T-helper 17 cell (primary cell): ENCODE measurements at regions not wholly inside any gene's neighbourhood (a gene's known extent, or its start where the extent isn't known, plus 50 kb on each side); places are given as distances from the start of the nearest gene placed in this dataset.

Experiments used
- ATAC-seq: fragments of 150-1000 bp; cut with Tn5 transposase; 2 replicates; pipeline ENCODE4 v1.10.0; 2021; ENCODE audit warnings: mild to moderate bottlenecking, moderate library complexity
- DNase-seq, 3 donors: peaks; one replicate each; pipeline versions ENCODE4 v3.0.0 to v3.0.0-alpha.2; 2020 to 2021
- H3K9me3 ChIP-seq: one replicate; pipeline ENCODE4 v1.7.0; 2013; ENCODE audit warnings: low read length, mild to moderate bottlenecking; ENCODE audit not compliant: control insufficient read depth, poor library complexity, severe bottlenecking
- H3K27ac Mint-ChIP-seq: one replicate; pipeline ENCODE4 v1.8.0; 2022; ENCODE audit warnings: mild to moderate bottlenecking, moderate library complexity, mixed read lengths
- H3K27me3 Mint-ChIP-seq: one replicate; pipeline ENCODE4 v1.8.0; 2022; ENCODE audit warnings: mixed read lengths
- H3K36me3 Mint-ChIP-seq: one replicate; pipeline ENCODE4 v1.8.0; 2022; ENCODE audit warnings: low read depth, mixed read lengths
- H3K4me1 Mint-ChIP-seq: one replicate; pipeline ENCODE4 v1.8.0; 2022; ENCODE audit warnings: mild to moderate bottlenecking, mixed read lengths
- H3K4me3 Mint-ChIP-seq: one replicate; pipeline ENCODE4 v1.8.0; 2022; ENCODE audit warnings: mild to moderate bottlenecking, moderate library complexity, mixed read lengths

GRCh38 chr13:70336866-70337265 lies 228.6 kb upstream of the KLHL1 start:
- H3K9me3 ChIP-seq: no peaks in the 10 kb centered on the region
- H3K4me3 Mint-ChIP-seq: no peak overlapping the region
- no peak overlapping the region for H3K27ac Mint-ChIP-seq
- no peaks in the 10 kb centered on the region for H3K36me3 Mint-ChIP-seq
- no peaks in the 10 kb centered on the region for H3K4me1 Mint-ChIP-seq
- no peaks in the 10 kb centered on the region for H3K27me3 Mint-ChIP-seq
- no peak for DNase-seq
- no peak for ATAC-seq

- H3K4me1 Mint-ChIP-seq: no peaks in the 10 kb centered on the region
- no peaks in the 10 kb centered on the region for H3K36me3 Mint-ChIP-seq
- H3K4me3 Mint-ChIP-seq: no peak overlapping the region
- DNase-seq (no peak), ATAC-seq (no peak)
- H3K27me3 Mint-ChIP-seq: no peaks in the 10 kb centered on the region
- H3K27ac Mint-ChIP-seq: no peak overlapping the region
- no peaks in the 10 kb centered on the region for H3K9me3 ChIP-seq
These were observed 225.5 kb upstream of the KLHL1 start for GRCh38 chr13:70333752-70334151.

GRCh38 chr13:70330697-70331361 lies 222.6 kb upstream of the KLHL1 start:
- H3K36me3 Mint-ChIP-seq: no peaks in the 10 kb centered on the region
- ATAC-seq: no peak
- H3K4me3 Mint-ChIP-seq: no peak overlapping the region
- DNase-seq: no peak
- H3K27ac Mint-ChIP-seq: no peak overlapping the region
- H3K4me1 Mint-ChIP-seq: no peaks in the 10 kb centered on the region
- no peaks in the 10 kb centered on the region for H3K9me3 ChIP-seq
- H3K27me3 Mint-ChIP-seq: no peaks in the 10 kb centered on the region

GRCh38 chr13:70324519-70324918 lies 216.3 kb upstream of the KLHL1 start:
- no peaks in the 10 kb centered on the region for H3K36me3 Mint-ChIP-seq
- no peaks in the 10 kb centered on the region for H3K4me1 Mint-ChIP-seq
- ATAC-seq: no peak
- H3K27me3 Mint-ChIP-seq: no peaks in the 10 kb centered on the region
- H3K9me3 ChIP-seq: no peaks in the 10 kb centered on the region
- no peak overlapping the region for H3K4me3 Mint-ChIP-seq
- H3K27ac Mint-ChIP-seq: no peak overlapping the region
- DNase-seq: no peak

- no peaks in the 10 kb centered on the region for H3K27me3 Mint-ChIP-seq
These were observed 202.9 kb upstream of the KLHL1 start for GRCh38 chr13:70311191-70311590.

GRCh38 chr13:70310396-70311119 lies 202.3 kb upstream of the KLHL1 start:
- Mint-ChIP-seq H3K4me1 (no peaks in the 10 kb centered on the region), H3K4me3 (no peak overlapping the region), H3K27ac (no peak overlapping the region), H3K27me3 (no peaks in the 10 kb centered on the region), H3K36me3 (no peaks in the 10 kb centered on the region)
- no peaks in the 10 kb centered on the region for H3K9me3 ChIP-seq
- ATAC-seq: no peak
- no peak for DNase-seq

More at GRCh38 chr13:70311191-70311590, 202.9 kb upstream of the KLHL1 start:
- Mint-ChIP-seq H3K4me3 (no peak overlapping the region), H3K4me1 (no peaks in the 10 kb centered on the region), H3K27ac (no peak overlapping the region), H3K36me3 (no peaks in the 10 kb centered on the region)
- ATAC-seq: no peak
- DNase-seq: no peak
- H3K9me3 ChIP-seq: no peaks in the 10 kb centered on the region

GRCh38 chr13:70297189-70297616 lies 189.0 kb upstream of the KLHL1 start:
- no peak overlapping the region for H3K4me3 Mint-ChIP-seq
- ATAC-seq (no peak), DNase-seq (no peak)
- no peaks in the 10 kb centered on the region for H3K36me3 Mint-ChIP-seq
- no peaks in the 10 kb centered on the region for H3K9me3 ChIP-seq
- no peaks in the 10 kb centered on the region for H3K27me3 Mint-ChIP-seq
- no peak overlapping the region for H3K27ac Mint-ChIP-seq
- H3K4me1 Mint-ChIP-seq: no peaks in the 10 kb centered on the region

GRCh38 chr13:70284371-70284770 lies 176.1 kb upstream of the KLHL1 start:
- Mint-ChIP-seq H3K27me3 (no peaks in the 10 kb centered on the region), H3K27ac (no peak overlapping the region), H3K36me3 (no peaks in the 10 kb centered on the region), H3K4me3 (no peak overlapping the region), H3K4me1 (no peaks in the 10 kb centered on the region)
- H3K9me3 ChIP-seq: no peaks in the 10 kb centered on the region
- DNase-seq (no peak), ATAC-seq (no peak)

- no peak for ATAC-seq
- no peak overlapping the region for H3K27ac Mint-ChIP-seq
- no peaks in the 10 kb centered on the region for H3K9me3 ChIP-seq
- H3K27me3 Mint-ChIP-seq: no peaks in the 10 kb centered on the region
- DNase-seq: no peak
- no peaks in the 10 kb centered on the region for H3K4me1 Mint-ChIP-seq
- H3K4me3 Mint-ChIP-seq: no peak overlapping the region
- no peaks in the 10 kb centered on the region for H3K36me3 Mint-ChIP-seq
These were observed 167.6 kb upstream of the KLHL1 start for GRCh38 chr13:70275841-70276240.

- DNase-seq (no peak), ATAC-seq (no peak)
- Mint-ChIP-seq H3K27ac (no peak overlapping the region), H3K36me3 (no peaks in the 10 kb centered on the region), H3K27me3 (no peaks in the 10 kb centered on the region), H3K4me3 (no peak overlapping the region), H3K4me1 (no peaks in the 10 kb centered on the region)
- no peaks in the 10 kb centered on the region for H3K9me3 ChIP-seq
These were observed 147.2 kb upstream of the KLHL1 start for GRCh38 chr13:70255406-70255991.

- no peak overlapping the region for H3K27ac Mint-ChIP-seq
- no peak overlapping the region for H3K4me3 Mint-ChIP-seq
- H3K9me3 ChIP-seq: no peaks in the 10 kb centered on the region
- no peak for DNase-seq
- no peaks in the 10 kb centered on the region for H3K4me1 Mint-ChIP-seq
- no peak for ATAC-seq
- no peaks in the 10 kb centered on the region for H3K27me3 Mint-ChIP-seq
- H3K36me3 Mint-ChIP-seq: no peaks in the 10 kb centered on the region
These were observed 145.6 kb upstream of the KLHL1 start for GRCh38 chr13:70253834-70254233.

- DNase-seq: no peak
- Mint-ChIP-seq H3K4me3 (no peak overlapping the region), H3K27me3 (no peaks in the 10 kb centered on the region), H3K4me1 (no peaks in the 10 kb centered on the region), H3K36me3 (no peaks in the 10 kb centered on the region), H3K27ac (no peak overlapping the region)
- no peaks in the 10 kb centered on the region for H3K9me3 ChIP-seq
- no peak for ATAC-seq
These were observed 145.2 kb upstream of the KLHL1 start for GRCh38 chr13:70253411-70253810.

GRCh38 chr13:70249332-70250064 lies 141.2 kb upstream of the KLHL1 start:
- Mint-ChIP-seq H3K36me3 (no peaks in the 10 kb centered on the region), H3K27me3 (no peaks in the 10 kb centered on the region), H3K4me3 (no peak overlapping the region), H3K4me1 (no peaks in the 10 kb centered on the region), H3K27ac (no peak overlapping the region)
- H3K9me3 ChIP-seq: no peaks in the 10 kb centered on the region
- ATAC-seq (no peak), DNase-seq (no peak)
